Fibroblast of skin of scalp (primary cell): ENCODE measurements at regions not wholly inside any gene's neighbourhood (a gene's known extent, or its start where the extent isn't known, plus 50 kb on each side); places are given as distances from the start of the nearest gene placed in this dataset.

Experiments
- DNase-seq: peaks from one replicate; pipeline ENCODE4 v3.0.0-alpha.2; 2013

DNA sequence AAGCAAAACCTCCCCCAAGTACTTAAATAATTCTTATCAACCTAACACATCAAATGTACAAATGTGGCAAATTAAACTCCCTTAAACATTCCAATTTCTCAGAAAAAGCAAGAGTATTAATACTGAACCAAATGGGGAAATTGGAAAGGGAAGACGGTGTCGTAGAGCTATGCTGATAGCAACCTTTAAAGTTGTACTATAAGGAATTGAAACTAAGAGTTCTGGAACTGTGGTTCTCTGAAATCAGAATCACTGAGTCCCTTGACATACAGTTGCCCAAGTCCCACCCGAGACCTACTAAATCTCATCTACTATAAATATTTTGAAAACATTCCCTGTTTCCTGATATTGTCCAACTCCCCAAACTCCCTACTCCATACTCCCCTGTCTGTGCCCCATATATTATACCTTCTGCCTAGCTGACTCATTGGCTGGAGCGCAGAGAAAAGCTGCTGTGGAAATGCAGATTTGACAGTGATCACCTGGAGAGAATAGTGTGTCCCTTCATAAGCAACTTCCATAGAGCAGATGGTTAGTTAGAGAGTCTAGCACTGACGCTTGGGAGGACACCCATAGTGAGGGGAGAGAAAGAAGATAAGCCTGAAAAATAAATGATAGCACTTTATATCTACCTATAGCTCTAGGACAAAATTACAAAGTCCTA lies 51.4 kb upstream of the ITM2B start:
- no peak for DNase-seq

DNA sequence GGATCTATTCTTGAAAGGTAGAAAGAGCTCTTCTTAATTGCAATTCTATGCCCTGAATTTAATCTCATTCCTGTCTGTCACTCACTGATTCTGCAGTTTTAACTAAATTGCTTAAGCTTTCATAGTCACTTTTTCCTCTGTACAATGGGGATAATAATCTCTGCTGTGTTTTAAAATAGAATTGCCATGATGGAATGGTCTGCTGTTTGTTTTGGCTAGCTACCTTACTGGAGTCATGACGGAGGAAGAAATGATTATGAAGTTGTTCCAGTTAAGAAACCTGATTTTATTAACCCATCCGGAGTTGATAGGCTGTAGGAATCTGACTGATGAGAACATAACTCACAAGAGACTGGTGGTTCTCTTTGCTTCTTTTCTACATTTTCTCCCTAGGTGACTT lies 54.9 kb upstream of the ITM2B start:
- DNase-seq, result no peak

DNA sequence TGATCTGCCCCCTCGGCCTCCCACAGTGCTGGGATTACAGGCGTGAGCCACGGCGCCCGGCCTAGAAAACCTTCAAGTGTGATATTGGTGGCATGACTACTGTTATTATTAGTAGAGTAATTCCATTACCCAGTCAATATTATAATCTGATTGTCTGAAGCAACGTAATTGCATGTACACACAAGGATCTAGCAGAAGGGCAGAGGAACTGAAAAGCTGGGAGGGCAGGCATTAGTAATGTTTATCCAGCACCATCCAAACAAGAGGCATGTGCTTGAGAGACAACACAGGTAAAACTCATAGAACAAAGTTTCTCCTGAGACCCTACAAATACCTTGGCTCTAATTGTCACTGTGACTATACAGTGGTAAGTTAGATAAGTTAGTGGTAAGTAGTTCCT lies 56.2 kb upstream of the ITM2B start:
- DNase-seq, result no peak

DNA sequence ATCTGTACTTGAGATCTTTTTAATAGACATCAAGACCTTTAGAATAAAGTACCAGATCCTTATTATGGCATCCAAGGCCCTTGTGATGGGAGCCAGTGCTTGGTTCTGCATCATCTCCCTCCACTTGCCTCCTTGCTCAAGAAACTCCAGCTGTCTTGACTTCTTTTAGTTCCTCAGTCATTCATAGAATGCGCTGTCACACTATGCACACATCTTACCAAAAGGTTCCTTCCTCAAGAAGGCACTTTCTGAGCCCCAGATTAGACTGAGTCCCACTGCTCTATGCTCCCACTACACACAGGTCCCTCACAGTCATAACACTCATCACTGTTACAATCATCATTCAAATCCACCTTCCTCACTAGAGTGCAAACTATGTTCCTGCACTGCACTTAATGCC lies 57.8 kb upstream of the ITM2B start:
- no peak for DNase-seq

DNA sequence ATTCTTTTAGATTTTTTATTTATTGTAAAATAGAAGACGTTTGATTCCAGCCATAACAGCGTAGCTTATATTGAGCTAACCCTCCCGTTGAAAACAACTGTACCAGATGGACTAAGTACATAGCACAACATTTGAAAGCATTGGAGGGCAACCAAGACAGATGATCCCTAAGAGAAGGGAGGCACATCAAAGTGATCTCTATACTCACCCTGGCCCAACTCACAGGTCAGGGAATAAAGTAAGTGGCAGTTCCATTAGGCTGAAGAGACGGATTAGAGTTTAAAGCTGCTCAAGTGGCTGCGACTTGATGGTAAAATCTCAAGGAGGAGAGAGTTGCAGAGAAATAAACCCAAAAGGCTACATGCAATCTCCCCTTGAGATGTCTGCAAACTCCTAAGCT lies 65.1 kb upstream of the ITM2B start:
- no peak for DNase-seq

DNA sequence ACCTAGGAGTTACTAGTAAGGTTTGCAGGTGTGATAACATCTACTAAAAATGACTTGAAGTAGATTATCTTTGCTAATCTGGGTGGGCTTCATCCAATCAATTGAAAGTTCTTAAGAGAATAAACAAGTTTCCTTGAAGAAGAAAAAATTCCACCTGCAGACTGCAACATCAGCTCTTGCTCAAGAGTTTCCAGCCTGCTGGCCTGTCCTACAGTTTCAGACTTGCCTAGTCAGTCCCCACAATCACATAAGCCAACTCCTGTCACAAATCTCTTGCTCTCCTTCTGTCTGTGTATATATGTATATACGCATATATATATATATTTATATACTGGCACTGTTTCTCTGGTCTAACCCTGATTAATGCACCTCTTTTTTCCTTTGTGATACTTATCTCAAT lies 67.3 kb upstream of the ITM2B start:
- DNase-seq, result no peak

DNA sequence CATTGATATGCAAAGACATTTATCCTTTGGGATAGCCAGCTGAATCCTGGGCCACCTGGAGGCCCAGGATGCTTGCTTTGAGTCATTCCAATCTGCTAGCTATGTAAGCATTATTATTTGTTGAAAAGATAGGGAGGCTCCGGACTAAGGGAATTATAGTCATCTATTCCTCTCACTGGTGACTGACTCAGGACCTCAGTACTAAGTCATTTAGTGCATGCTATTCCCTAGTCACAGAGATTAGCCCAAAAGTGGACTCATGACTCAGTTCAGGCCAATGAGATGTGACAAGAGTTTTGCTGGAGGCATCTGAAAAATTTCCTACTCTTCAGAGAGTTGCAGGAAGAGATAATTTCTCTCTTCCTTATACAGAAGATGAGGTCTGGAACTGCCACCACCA lies 67.9 kb upstream of the ITM2B start:
- DNase-seq, result no peak

DNA sequence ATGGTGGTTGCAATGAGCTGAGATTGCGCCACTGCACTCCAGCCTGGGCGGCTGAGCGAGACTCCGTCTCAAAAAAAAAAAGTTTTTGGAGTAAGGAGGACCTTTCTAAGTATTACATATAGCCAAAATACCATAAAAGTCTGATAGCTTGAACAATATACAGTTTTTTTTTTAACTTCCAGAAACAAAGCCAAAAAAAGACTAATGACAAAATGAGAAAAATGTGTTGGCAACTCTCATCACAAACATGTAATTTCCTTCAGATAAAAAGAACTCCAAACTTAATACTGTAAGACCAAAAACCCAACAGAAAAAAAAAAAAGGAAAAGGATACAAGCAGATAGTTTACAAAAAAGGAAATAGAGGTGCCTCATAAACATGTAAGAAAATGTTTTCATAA lies 68.2 kb upstream of the MED4 start:
- no peak for DNase-seq

DNA sequence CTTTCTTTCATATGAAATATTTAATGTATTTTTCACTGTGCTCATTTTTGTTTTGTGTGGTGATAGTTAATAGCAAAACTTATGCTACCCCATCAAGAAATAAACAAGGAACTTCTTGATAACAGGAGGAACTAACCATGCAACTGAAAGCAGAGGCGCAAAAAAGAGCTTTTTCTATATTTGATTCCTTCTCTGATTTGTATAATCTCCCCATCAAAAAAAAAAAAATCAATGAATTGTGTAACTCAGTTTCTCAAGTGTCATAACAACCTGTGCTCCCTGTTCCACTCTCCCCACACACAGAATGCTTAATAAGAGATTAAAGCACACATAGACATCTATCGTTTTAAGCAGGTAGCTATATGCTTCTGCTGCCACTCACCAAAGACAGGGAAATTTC lies 67.3 kb upstream of the MED4 start:
- no peak for DNase-seq

DNA sequence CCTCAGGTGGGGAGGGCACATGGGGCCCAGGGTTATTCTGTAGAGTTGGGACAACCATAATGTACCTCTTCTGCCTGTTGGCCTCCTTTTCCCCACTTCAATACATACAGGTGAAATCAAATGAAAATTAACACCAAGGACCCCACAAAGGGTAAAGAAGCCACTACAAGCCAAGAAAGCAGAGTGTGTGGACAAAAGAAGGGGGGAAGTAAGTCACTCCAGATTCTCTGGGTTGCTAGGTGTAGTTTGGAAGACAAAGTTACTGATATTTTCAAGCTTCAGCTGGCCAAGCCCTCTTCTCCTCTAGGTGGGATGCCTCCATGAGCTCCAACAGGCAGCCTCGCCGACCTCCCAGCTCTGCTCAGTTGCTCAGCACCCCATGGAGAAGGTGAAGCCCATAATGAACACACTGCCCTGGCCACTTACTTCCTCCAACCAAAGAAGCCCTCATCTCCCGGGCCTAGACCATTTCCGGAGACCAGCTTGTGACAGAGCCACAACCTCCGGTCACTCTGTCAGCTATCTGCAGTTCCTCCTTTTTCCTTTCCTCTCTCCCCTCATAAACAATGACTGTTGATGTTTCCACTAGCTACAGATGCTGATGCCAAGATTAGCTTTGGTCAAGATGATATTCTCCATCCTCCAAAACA lies 66.8 kb upstream of the MED4 start:
- DNase-seq, result no peak

DNA sequence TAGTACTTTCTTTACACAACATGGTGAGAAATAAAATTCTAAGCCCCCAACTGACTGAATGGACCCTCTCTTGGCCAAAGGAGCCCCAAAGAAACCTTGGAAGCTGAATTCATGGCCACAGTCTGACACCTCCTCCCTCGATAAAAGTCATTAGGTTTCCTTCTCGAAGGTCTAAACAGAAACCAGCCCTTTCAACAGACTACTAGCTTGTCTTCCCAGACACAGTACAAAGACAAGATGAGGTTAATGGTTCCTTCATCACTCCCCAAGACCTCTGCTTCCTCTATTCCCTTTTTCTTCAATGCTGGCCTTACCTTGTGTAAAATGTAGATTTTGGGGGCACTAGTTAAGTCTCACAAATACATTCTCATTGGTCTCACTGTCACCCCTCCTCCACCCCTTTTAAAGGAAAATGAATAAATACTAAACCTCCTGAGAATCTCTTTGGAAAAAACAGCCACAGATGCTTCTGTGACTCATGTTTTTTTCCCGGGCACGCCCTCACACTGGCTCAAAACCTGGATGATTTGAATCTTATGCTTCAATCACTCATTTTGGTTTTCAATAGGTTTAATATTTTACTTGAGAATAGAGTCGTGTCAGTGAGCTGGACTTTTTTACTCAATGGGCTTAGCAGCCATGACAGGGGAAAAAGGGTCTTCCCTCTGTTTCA lies 65.8 kb upstream of the MED4 start:
- peak; percentile 14 for DNase-seq

DNA sequence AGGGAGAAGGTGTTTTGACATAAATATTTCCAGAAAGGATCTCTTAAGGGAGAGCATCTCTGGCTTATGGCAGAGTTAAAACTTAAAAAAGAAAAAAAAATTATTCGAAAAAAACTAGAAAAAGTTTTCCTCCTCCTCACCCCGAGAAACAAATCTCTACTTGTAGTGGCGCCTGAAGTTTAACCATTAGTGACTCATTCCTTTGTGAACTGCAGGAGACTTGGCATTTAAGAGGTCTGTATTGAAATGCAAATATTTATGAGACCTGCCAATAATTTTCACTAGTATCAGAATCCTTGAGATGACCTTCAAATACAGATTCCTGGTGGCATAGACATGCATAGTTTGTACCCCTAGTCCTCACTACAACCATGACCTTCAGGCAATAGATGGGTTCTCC lies 64.9 kb upstream of the MED4 start:
- peak; percentile 3 for DNase-seq

DNA sequence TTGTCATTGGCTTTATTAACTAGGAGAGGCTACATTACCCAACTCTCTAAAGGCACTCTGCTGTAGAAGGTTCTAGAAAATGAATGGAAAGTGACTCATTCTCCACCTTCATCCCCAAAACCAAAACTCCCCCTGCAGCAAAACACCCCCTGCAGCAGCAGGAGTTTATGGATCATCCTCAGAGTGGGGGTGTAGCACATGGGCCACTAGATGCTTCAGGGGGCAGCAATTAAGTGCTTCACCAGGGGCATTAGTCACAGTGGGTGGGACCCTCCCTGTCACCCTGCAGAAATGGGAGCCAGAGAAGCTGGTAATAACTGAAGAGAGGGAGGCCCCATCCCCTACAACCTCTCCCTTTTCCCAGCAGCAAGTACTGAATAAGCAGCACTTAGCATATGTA lies 64.5 kb upstream of the MED4 start:
- DNase-seq, result peak; percentile 7

DNA sequence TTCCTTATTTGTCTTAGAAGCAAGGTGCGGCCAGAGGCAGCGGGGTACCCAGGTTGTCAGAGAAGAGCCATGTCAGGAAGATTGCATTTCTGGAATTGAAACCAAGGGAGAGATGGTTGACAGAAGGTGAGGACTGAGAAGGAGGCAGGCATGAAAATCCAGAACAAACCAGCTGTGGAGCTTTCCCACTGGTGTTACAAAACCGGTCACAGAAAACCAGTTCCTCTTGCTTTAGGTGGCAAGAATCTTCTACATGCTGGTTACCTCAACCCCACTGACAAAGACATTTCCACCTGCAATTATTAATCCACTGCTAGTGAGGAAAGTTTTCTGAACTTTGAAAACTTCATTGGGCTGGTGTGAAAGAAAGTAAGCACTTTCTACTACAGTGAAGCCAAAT lies 64.0 kb upstream of the MED4 start:
- no peak for DNase-seq

DNA sequence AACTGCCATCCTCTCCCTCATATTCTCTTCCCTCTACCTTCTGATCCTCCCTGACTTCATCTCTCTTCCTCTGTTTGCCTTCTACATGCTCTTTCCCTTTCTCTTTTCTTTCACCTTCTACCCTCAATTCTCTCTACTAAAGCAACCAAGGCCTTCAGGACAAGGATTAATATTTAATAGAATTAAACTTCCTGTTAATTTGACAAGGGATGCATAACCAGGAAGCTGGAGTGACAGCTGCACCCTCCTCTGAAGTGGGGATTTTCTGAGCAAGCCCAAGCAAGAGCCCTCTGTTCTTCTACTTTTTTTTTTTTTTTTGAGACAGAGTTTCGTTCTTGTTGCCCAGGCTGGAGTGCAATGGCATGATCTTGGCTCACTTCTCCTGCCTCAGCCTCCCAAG lies 63.4 kb upstream of the MED4 start:
- no peak for DNase-seq

DNA sequence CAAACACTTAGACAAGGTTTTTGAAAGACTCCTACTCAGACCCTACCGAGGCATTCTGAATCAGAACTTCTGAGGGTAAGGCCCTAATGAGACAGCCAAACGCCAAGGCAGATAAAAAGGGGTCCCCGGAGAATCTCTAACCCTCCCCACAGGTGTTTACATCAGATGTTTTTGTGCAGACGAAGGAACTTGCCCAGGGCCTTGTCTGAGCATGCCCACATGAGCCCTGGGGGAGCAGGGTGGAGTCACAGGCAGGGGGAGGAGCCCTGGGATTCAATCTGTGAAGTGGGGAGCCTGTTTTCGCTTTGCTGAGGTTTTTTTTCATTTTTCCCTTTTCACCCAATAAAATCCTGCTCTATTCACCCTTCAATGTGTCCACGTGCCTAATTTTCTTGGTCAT lies 61.6 kb upstream of the MED4 start:
- DNase-seq, result no peak

DNA sequence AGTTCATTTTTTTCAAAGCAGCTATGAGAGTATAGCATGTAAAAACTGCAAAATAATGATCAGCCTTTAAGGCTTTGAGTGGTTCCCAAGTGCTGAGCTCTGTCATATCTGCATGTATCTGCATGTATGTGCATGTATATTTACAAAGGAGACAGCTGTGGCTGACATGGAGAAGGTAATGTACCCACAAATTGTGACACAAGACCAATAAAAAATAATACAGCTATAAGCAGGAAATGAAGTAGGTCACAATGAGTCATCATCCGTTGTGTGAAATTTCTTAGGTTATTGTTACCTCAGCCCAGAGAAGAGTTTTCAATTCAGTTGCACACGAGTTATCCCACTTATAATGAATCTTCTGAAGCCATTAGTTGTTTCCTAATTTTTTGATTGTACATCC lies 60.9 kb upstream of the MED4 start:
- peak; percentile 19 for DNase-seq

DNA sequence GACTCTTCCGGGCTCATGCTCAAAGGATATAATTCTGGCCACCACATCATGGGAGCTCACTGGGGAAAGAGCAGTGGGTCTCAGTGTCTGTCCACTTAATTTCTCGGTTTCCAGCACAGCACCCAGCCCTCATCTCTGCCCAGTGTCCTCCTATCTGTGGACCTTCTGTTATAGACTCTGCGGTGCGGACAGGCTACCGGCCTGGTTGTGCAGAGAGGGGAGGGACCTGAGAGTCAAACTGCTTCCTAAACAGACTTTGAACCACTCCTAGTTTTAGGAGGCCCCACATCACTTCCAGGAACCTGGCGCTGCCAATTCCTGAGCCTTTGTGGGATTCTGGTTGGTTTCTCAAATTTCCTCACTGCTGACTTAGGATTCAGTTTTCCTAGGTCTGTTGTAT lies 59.8 kb upstream of the MED4 start:
- no peak for DNase-seq

DNA sequence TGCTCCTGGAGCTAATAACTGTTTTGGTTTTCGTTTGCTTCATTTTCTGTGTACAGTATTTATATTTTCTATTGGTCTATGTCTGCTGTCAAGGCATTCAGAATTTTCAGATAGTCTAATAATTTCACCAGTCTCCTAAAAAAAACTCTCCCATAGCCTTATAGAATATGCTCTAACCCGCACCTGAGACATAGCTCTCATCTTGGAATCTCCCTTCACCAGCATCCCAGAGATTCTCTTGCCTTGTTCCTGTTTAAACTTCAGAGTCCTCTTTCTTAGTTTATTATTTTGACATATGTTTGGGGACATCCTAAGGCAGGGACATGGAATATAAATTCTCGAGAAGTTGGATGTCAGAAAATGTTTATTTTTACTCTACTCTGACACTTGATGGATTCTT lies 58.3 kb upstream of the MED4 start:
- no peak for DNase-seq

DNA sequence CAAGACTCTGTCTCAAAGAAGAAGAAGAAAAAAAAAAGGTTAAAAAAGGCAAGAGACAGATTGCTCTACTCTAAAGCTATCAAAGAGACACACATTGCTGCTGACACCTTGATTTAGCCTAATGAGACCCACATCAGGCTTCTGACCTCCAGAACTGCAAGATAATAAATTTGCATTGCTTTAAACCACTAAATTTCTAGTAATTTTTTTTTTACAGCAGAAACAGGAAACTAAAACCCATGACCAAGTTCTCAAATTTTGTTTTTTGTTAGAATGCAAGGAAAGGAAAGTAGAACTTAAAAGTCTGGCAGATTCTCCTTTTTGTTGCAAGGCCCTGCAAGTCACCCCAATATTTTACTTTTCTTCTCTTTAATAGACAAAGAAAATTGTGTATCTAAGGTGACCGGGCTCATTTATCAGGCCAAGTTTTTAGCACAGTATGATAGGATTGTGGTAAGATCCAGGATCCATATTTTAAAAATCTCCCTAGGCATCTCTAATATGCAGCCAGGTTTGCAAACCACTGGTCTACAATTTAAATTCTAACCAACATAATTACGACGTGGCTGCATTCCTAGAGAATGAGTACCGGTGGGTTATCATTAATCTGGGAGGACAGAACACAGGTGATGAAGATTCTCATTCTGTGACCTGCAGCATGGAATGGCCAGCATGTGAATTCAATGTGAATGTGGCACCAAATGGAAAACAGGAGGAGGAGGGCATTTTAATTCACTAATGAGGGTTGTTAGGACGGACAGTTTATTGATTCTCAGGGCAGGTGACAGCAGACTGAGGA lies 56.7 kb upstream of the MED4 start:
- DNase-seq, result no peak

DNA sequence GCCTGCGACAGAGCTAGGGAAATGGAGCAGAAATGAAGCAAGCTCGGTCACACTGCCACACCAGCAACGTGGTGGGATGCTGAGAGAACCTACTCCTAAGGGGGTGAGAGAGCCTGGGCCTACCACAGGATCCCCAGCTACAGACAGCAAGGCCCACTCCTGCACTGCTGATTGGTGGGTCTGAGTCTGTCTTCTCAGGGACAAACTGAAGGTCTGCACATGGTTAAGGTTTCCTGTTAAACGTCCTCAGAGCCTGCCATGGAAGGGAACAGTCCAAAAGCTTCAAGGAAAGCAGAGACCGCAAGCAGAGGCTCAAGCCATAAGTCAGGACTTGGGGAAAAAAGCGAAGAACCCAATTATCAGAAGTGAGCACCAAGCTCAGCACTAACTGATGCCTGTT lies 53.5 kb upstream of the MED4 start:
- DNase-seq, result no peak

DNA sequence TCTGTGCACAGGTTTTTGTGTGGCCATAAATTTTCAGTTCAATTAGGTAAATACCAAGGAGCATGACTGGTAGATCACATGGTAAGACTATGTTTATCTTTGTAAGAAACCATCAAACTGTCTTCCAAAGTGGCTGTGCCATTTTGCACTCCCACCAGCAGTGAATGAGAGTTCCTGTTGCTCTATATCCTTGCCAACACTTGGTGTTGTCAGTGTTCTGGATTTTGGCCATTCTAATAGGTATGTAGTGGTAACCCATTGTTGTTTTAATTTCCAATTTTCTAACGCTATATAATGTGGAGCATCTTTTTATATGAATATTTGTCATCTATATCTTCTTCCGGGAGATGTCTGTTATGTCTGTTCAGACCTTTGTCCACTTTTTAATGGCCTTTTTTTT lies 51.7 kb upstream of the MED4 start:
- DNase-seq, result no peak

DNA sequence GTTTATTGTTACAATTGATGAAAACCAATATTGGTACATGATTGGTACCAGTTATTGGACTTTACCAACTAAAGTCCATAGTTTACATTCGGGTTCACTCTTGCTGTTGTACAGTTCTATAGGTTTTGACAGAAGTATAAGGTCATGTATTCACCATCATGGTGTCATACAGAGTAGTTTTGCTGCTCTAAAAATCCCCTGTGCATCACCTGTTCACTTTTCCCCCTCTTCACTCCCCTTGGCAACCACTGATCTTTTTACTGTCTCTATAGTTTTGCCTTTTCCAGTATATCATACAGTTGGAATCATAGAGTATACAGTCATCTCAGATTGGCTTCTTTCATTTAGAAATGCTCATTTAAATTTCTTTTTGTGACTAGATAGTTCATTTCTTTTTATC lies 51.2 kb upstream of the MED4 start:
- no peak for DNase-seq
